H1 (cell line): ENCODE measurements at regions not wholly inside any gene's neighbourhood (a gene's known extent, or its start where the extent isn't known, plus 50 kb on each side); places are given as distances from the start of the nearest gene placed in this dataset.

Source experiments
- CTCF ChIA-PET: fragments of 300-600 bp; sonication (Branson Sonifier 250); formaldehyde crosslinking; loops from one replicate; lab custom pipeline; 2021; ENCODE audit not compliant: partially characterized antibody; lab: Charles Lee
- POLR2A ChIA-PET: fragments of 300-600 bp; sonication (Branson Sonifier 250); formaldehyde crosslinking; loops from one replicate; lab custom pipeline; 2021; ENCODE audit warnings: inconsistent platforms; ENCODE audit not compliant: partially characterized antibody; lab: Charles Lee
- DNase-seq, 2 experiments: peaks; one replicate each; pipeline versions ENCODE4 v3.0.0 to v3.0.0-alpha.2; 2010 to 2022; ENCODE audit warnings: low spot score in 2 of 2, low read depth in 1 of 2, mixed read lengths in 1 of 2
- FAIRE-seq: peaks from 2 replicates; lab custom pipeline; 2011; peaks lifted over from hg19 to GRCh38; lab: Jason Lieb, UNC
- H2AFZ ChIP-seq: 2 replicates; pipeline ENCODE4 v1.8.1; 2012; ENCODE audit warnings: low read length, inconsistent platforms
- H2AK5ac ChIP-seq: 2 replicates; pipeline ENCODE4 v1.6.1; 2013; ENCODE audit warnings: low read depth, low read length
- H2BK120ac ChIP-seq: replicated peaks from 2 replicates; pipeline ENCODE3; 2013; ENCODE audit warnings: low read depth, low read length, inconsistent platforms
- H2BK12ac ChIP-seq: 2 replicates; pipeline ENCODE4 v1.6.1; 2013; ENCODE audit warnings: low read depth, low read length
- H2BK15ac ChIP-seq: 2 replicates; pipeline ENCODE4 v1.6.1; 2013; ENCODE audit warnings: low read length
- H2BK20ac ChIP-seq: 2 replicates; pipeline ENCODE4 v1.6.1; 2013; ENCODE audit warnings: low read length
- H2BK5ac ChIP-seq: 2 replicates; pipeline ENCODE4 v1.6.1; 2013; ENCODE audit warnings: low read depth, low read length
- H3K14ac ChIP-seq: 2 replicates; pipeline ENCODE4 v1.6.1; 2013; ENCODE audit warnings: inconsistent platforms; ENCODE audit not compliant: insufficient read length
- H3K18ac ChIP-seq: 2 replicates; pipeline ENCODE4 v1.6.1; 2013; ENCODE audit warnings: low read length; ENCODE audit errors: extremely low read depth
- H3K23ac ChIP-seq: 2 replicates; pipeline ENCODE4 v1.6.1; 2013; ENCODE audit warnings: inconsistent platforms; ENCODE audit not compliant: insufficient read length
- H3K23me2 ChIP-seq: 2 replicates; pipeline ENCODE4 v1.6.1; 2013; ENCODE audit warnings: low read depth, low read length
- H3K27ac ChIP-seq: 2 replicates; pipeline ENCODE4 v1.6.1; 2011; ENCODE audit warnings: low read depth, low read length, inconsistent platforms
- H3K27me3 ChIP-seq, 4 experiments: replicated peaks in 1 of 4; 1 replicate in 1 of 4; 2 replicates in 3 of 4; pipeline versions ENCODE4 v1.6.1 to v1.8.1; 2011 to 2013; ENCODE audit warnings: low read length in 3 of 4, mild to moderate bottlenecking in 3 of 4, inconsistent platforms in 2 of 4, mixed read lengths in 2 of 4, moderate library complexity in 1 of 4; ENCODE audit not compliant: control insufficient read depth in 3 of 4, insufficient read depth in 3 of 4; ENCODE audit errors: extremely low read depth in 1 of 4
- H3K36me3 ChIP-seq, 4 experiments: 2 replicates each; pipeline versions ENCODE4 v1.6.1 to v1.8.1; 2011 to 2013; ENCODE audit warnings: mild to moderate bottlenecking in 4 of 4, low read length in 3 of 4, moderate library complexity in 2 of 4, control low read depth in 1 of 4, inconsistent platforms in 1 of 4; ENCODE audit not compliant: insufficient read depth in 4 of 4, control insufficient read depth in 2 of 4
- H3K4ac ChIP-seq: replicated peaks from 2 replicates; pipeline ENCODE3; 2013; ENCODE audit warnings: low read length, low read depth, mixed read lengths, inconsistent platforms; ENCODE audit not compliant: insufficient read length
- H3K4me1 ChIP-seq, 4 experiments: replicated peaks in 1 of 4; 1 replicate in 1 of 4; 2 replicates in 3 of 4; pipeline versions ENCODE4 v1.6.1 to v1.8.1; 2011 to 2013; ENCODE audit warnings: low read length in 3 of 4, inconsistent platforms in 2 of 4, mixed read lengths in 1 of 4; ENCODE audit not compliant: insufficient read depth in 4 of 4, control insufficient read depth in 3 of 4
- H3K4me2 ChIP-seq, 2 experiments: 2 replicates each; pipeline versions ENCODE4 v1.6.1 to v1.8.1; 2011 to 2013; ENCODE audit warnings: low read depth in 2 of 2, low read length in 2 of 2, control low read depth in 1 of 2, inconsistent platforms in 1 of 2, mild to moderate bottlenecking in 1 of 2; ENCODE audit not compliant: insufficient read depth in 1 of 2
- H3K4me3 ChIP-seq, 4 experiments: fragments of 200-600, 300-600 bp in 1 of 4; sonication (generic), shearing (Covaris generic), sonication (Bioruptor Twin) in 1 of 4; 2 replicates each; pipeline versions ENCODE4 v1.5.1 to v1.8.1; 2011 to 2016; ENCODE audit warnings: low read length in 4 of 4, low read depth in 3 of 4, control low read depth in 2 of 4, inconsistent platforms in 2 of 4, mild to moderate bottlenecking in 2 of 4, mixed read lengths in 1 of 4, moderate library complexity in 1 of 4; ENCODE audit not compliant: insufficient read depth in 2 of 4; ENCODE audit errors: extremely low read depth in 1 of 4
- H3K56ac ChIP-seq: replicated peaks from 2 replicates; pipeline ENCODE3; 2013; ENCODE audit warnings: low read depth, mild to moderate bottlenecking, mixed read lengths, low read length, inconsistent platforms; ENCODE audit not compliant: insufficient read length
- H3K79me1 ChIP-seq: 2 replicates; pipeline ENCODE4 v1.6.1; 2013; ENCODE audit warnings: low read depth, low read length, control low read depth
- H3K79me2 ChIP-seq, 2 experiments: 2 replicates each; pipeline versions ENCODE4 v1.6.1 to v1.8.1; 2012 to 2013; ENCODE audit warnings: low read length in 2 of 2, mild to moderate bottlenecking in 2 of 2, inconsistent platforms in 1 of 2; ENCODE audit not compliant: insufficient read depth in 2 of 2, control insufficient read depth in 1 of 2
- H3K9ac ChIP-seq, 4 experiments: replicated peaks in 1 of 4; 1 replicate in 1 of 4; 2 replicates in 3 of 4; pipeline versions ENCODE4 v1.6.1 to v1.8.1; 2011 to 2013; ENCODE audit warnings: low read depth in 3 of 4, low read length in 3 of 4, control low read depth in 2 of 4, mild to moderate bottlenecking in 2 of 4, moderate library complexity in 2 of 4, inconsistent platforms in 1 of 4; ENCODE audit errors: extremely low read depth in 1 of 4
- H3K9me3 ChIP-seq, 2 experiments: 2 replicates each; pipeline versions ENCODE4 v1.6.1 to v1.8.1; 2012 to 2013; ENCODE audit warnings: mild to moderate bottlenecking in 2 of 2, moderate library complexity in 2 of 2, control low read depth in 1 of 2, inconsistent platforms in 1 of 2, low read depth in 1 of 2, low read length in 1 of 2, mixed read lengths in 1 of 2; ENCODE audit not compliant: insufficient read depth in 2 of 2
- H4K20me1 ChIP-seq, 2 experiments: replicated peaks in 1 of 2; 2 replicates each; pipeline versions ENCODE3 to v1.8.1; 2011 to 2013; ENCODE audit warnings: inconsistent platforms in 2 of 2, low read length in 2 of 2, mild to moderate bottlenecking in 1 of 2; ENCODE audit not compliant: insufficient read depth in 2 of 2, control insufficient read depth in 1 of 2
- H4K5ac ChIP-seq: 2 replicates; pipeline ENCODE4 v1.6.1; 2013; ENCODE audit warnings: low read length, low read depth, mixed read lengths, inconsistent platforms; ENCODE audit not compliant: insufficient read length
- H4K8ac ChIP-seq: 2 replicates; pipeline ENCODE4 v1.8.0; 2013; ENCODE audit warnings: mild to moderate bottlenecking, moderate library complexity, low read length, inconsistent platforms; ENCODE audit not compliant: insufficient read depth; ENCODE audit errors: extremely low read depth
- H4K91ac ChIP-seq: replicated peaks from 2 replicates; pipeline ENCODE3; 2013; ENCODE audit warnings: low read length, mixed read lengths, inconsistent platforms; ENCODE audit not compliant: insufficient read length
- CEBPB ChIP-seq: IDR thresholded peaks from 2 replicates; pipeline ENCODE4 v1.6.1; 2012; ENCODE audit warnings: low read depth, low read length
- TAF7 ChIP-seq: optimal IDR thresholded peaks from 2 replicates; pipeline ENCODE3; 2011; ENCODE audit warnings: low read depth, mild to moderate bottlenecking, inconsistent platforms, low read length, moderate library complexity, borderline replicate concordance
- WGBS, 2 experiments: shearing (Covaris generic) in 1 of 2; methylation state at CpG; one replicate each; pipeline versions ENCODE4 v1.1.6 to v1.1.7; 2013 to 2015; ENCODE audit warnings: low lambda C conversion rate in 2 of 2, mixed read lengths in 2 of 2, inconsistent platforms in 1 of 2, low coverage in 1 of 2, missing lambda C conversion rate in 1 of 2; ENCODE audit not compliant: insufficient replicate concordance in 2 of 2, insufficient coverage in 1 of 2, insufficient read length in 1 of 2; ENCODE audit errors: extremely low coverage in 1 of 2, missing lambda C conversion rate in 1 of 2; 5-methylcytosine and 5-hydroxymethylcytosine counted together

- peak; percentile 27; the same call in 1 of the 2 replicates for TF ChIP-seq CEBPB
- TF ChIP-seq TAF7, result no peak
Observed at GRCh38 chr18:4544142-4544541, 89.0 kb upstream of the DLGAP1 start.

More at GRCh38 chr18:4544142-4544541, 89.0 kb upstream of the DLGAP1 start:
- Histone ChIP-seq H3K79me2 (no peaks in the 10 kb centered on the region), H3K4me2 (no peak overlapping the region), H2BK12ac (no peak overlapping the region), H3K4me1 (no peaks in the 10 kb centered on the region), H4K20me1 (no peaks in the 10 kb centered on the region), H3K4me3 (no peak overlapping the region), H2AK5ac (no peak overlapping the region), H2AFZ (no peak overlapping the region), H2BK5ac (no peak overlapping the region), H3K18ac (no peak overlapping the region), H3K14ac (no peak overlapping the region), H2BK120ac (no peak overlapping the region), H3K79me1 (no peaks in the 10 kb centered on the region), H3K23ac (no peak overlapping the region), H4K8ac (no peak overlapping the region), H3K27me3 (no peaks in the 10 kb centered on the region), H4K5ac (no peak overlapping the region), H2BK20ac (no peak overlapping the region), H3K9me3 (peaks cover under 1 to 1% of the 10 kb centered on the region in 2 experiments; a peak in 2 of 4 replicates), H3K36me3 (no peaks in the 10 kb centered on the region), H3K4ac (no peak overlapping the region), H3K23me2 (no peaks in the 10 kb centered on the region), H4K91ac (no peak overlapping the region), H2BK15ac (no peak overlapping the region), H3K9ac (no peak overlapping the region), H3K27ac (no peak overlapping the region), H3K56ac (no peak overlapping the region)
- no peak for FAIRE-seq
- 90% methylated on average over 6 of the region's 6 CpGs; no CpG with 5 or more reads in 1 of the 2 experiments for WGBS, 2 experiments
- CTCF ChIA-PET, result interaction anchor here (0.5 kb wide), 1 partner anchor 428 kb away, joined by 3 read pairs; no protein-coding TSS in a partner anchor
- DNase-seq, result no peak
- POLR2A ChIA-PET, result no interaction called here
